ENCODE measurements at regions not wholly inside any gene's neighbourhood (a gene's known extent, or its start where the extent isn't known, plus 50 kb on each side); places are given as distances from the start of the nearest gene placed in this dataset.

GRCh38 chr5:123283499-123283898 is 139.7 kb downstream of the CEP120 start:
- TF ChIP-seq CTCF (IDR thresholded peaks at IDR 0.05), result no peak
- TF ChIP-seq POLR2A (IDR thresholded peaks at IDR 0.05), result no peak
- no peak for TF ChIP-seq POLR2AphosphoS5 (IDR thresholded peaks at IDR 0.05)
- no peak for TF ChIP-seq EP300 (IDR thresholded peaks at IDR 0.05)

All from upper lobe of left lung (tissue), 4 donors.